PC-3 (cell line): ENCODE measurements at regions not wholly inside any gene's neighbourhood (a gene's known extent, or its start where the extent isn't known, plus 50 kb on each side); places are given as distances from the start of the nearest gene placed in this dataset.
"Not testable (repeated sequence)": the region's sequence is repeated elsewhere in the genome, so short reads cannot be mapped to it uniquely, and the experiment has no call there.

Source experiments
- CTCF ChIP-seq: fragments of 300-600 bp; sonication (generic); conservative IDR thresholded peaks from 2 replicates; pipeline ENCODE4 v1.5.1; 2017; ENCODE audit warnings: antibody characterized with exemption, low read depth, mild to moderate bottlenecking, low read length
- EZH2 ChIP-seq: fragments of 300-600 bp; sonication (generic); IDR thresholded peaks from one replicate; pipeline ENCODE4 v1.6.1; 2017; ENCODE audit warnings: antibody characterized with exemption, mild to moderate bottlenecking, low read length; ENCODE audit not compliant: unreplicated experiment
- EZH2phosphoT487 ChIP-seq: fragments of 300-600 bp; sonication (generic); IDR thresholded peaks from 2 replicates; pipeline ENCODE4 v1.6.1; 2018; ENCODE audit warnings: mild to moderate bottlenecking, antibody characterized with exemption, low read length, borderline replicate concordance

DNA sequence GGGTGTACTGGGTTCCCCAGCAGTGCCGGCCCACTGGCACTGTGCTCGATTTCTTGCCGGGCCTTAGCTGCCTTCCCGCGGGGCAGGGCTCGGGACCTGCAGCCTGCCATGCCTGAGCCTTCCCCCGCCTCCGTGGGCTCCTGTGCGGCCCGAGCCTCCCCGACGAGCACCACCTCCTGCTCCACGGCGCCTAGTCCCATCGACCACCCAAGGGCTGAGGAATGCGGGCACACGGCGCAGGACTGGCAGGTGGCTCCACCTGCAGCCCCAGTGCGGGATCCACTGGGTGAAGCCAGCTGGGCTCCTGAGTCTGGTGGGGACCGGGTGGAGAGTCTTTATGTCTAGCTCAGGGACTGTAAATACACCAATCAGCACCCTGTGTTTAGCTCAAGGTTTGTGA lies 459.7 kb downstream of the POM121L12 start:
- TF ChIP-seq CTCF, EZH2phosphoT487, EZH2: not testable (repeated sequence)
